Psoas muscle (tissue), 7 donors: ENCODE measurements at regions not wholly inside any gene's neighbourhood (a gene's known extent, or its start where the extent isn't known, plus 50 kb on each side); places are given as distances from the start of the nearest gene placed in this dataset.
"Not testable (repeated sequence)": the region's sequence is repeated elsewhere in the genome, so short reads cannot be mapped to it uniquely, and the experiment has no call there.

Experiments
- ATAC-seq, 4 donors: fragments of 200-7000 bp; cut with Tn5 transposase; one replicate each; pipeline ENCODE4 v1.9.1; 2020; ENCODE audit warnings: moderate library complexity in 3 of 4, mild to moderate bottlenecking in 2 of 4
- DNase-seq, 2 donors: peaks; one replicate each; pipeline ENCODE4 v3.0.0-alpha.2; 2020
- H3K27ac ChIP-seq: fragments of 200-600 bp; one replicate; pipeline ENCODE4 v1.8.0; 2022
- H3K27me3 ChIP-seq, 3 donors: fragments of 200-600 bp in 1 of 3; one replicate each; pipeline versions ENCODE4 v1.6.1 to v1.8.0; 2013 to 2022; ENCODE audit warnings: low read length in 2 of 3, mild to moderate bottlenecking in 2 of 3, moderate library complexity in 1 of 3; ENCODE audit not compliant: insufficient read depth in 3 of 3
- H3K36me3 ChIP-seq, 2 donors: fragments of 200-600 bp in 1 of 2; one replicate each; pipeline versions ENCODE4 v1.6.1 to v1.8.0; 2013 to 2022; ENCODE audit warnings: low read depth in 1 of 2, mild to moderate bottlenecking in 1 of 2, moderate library complexity in 1 of 2; ENCODE audit not compliant: insufficient read depth in 1 of 2
- H3K4me1 ChIP-seq: fragments of 200-600 bp; one replicate; pipeline ENCODE4 v1.8.0; 2022
- H3K4me3 ChIP-seq: fragments of 200-600 bp; one replicate; pipeline ENCODE4 v1.8.0; 2022; ENCODE audit warnings: mild to moderate bottlenecking
- H3K9me3 ChIP-seq: fragments of 200-600 bp; one replicate; pipeline ENCODE4 v1.8.0; 2022
- CTCF ChIP-seq: fragments of 200-600 bp; IDR thresholded peaks from one replicate; pipeline ENCODE4 v1.8.0; 2022; ENCODE audit warnings: antibody characterized with exemption
- WGBS, 3 donors: extraction: QIAGEN DNeasy Blood & Tissue Kit; methylation state at CpG; one replicate each; pipeline versions ENCODE4 v1.1.6 to v1.1.7; 2013; 5-methylcytosine and 5-hydroxymethylcytosine counted together
- intact Hi-C, 2 donors: fragments of 100-400 bp; cut with DNase I; formaldehyde crosslinking; loops; one replicate each; pipeline versions ENCODE4 v1.11.0 to v1.14.2; 2022
- donor health status: healthy with polysubstance abuse.
- donor health status: DM: no; HTN: no; CAD: no; lungs with moderate emphysema.
- donor health status: Bipolar disorder and iron deficiency.
- donor health status: healthy.
- donor health status: DM: yes; HTN: yes; CAD: no.
- donor health status: DM: no; HTN: no; CAD: no.
- donor health status: DM: yes; HTN: yes; CAD: no.

- WGBS, 3 donors, result 71 to 86% (median 74%) methylated on average over 5 of the region's 5 CpGs
- ATAC-seq (no peak), DNase-seq (no peak)
- Histone ChIP-seq H3K27me3 (peaks cover 0 to 3% (median 0%) of the 10 kb centered on the region in 3 donors), H3K4me3 (no peak overlapping the region), H3K9me3 (no peaks in the 10 kb centered on the region), H3K4me1 (no peaks in the 10 kb centered on the region), H3K27ac (no peak overlapping the region), H3K36me3 (no peaks in the 10 kb centered on the region)
- intact Hi-C loops, result no loop called here
- TF ChIP-seq CTCF, result no peak
Measured at GRCh38 chr3:31203960-31204795, 309.7 kb upstream of the GADL1 start.

- H3K27me3 ChIP-seq, ATAC-seq, H3K9me3 ChIP-seq, H3K4me3 ChIP-seq, DNase-seq, intact Hi-C loops, H3K36me3 ChIP-seq, H3K27ac ChIP-seq, H3K4me1 ChIP-seq: not testable (repeated sequence)
- 97 to 100% (median 100%) methylated on average over 4 of the region's 4 CpGs for WGBS, 3 donors
Measured at GRCh38 chr3:31204796-31205056, 310.3 kb upstream of the GADL1 start.

- no peak for DNase-seq
- no peak overlapping the region for H3K4me3 ChIP-seq
- no peaks in the 10 kb centered on the region for H3K9me3 ChIP-seq
- no peak overlapping the region for H3K27ac ChIP-seq
- intact Hi-C loops, result no loop called here
- H3K4me1 ChIP-seq, result no peaks in the 10 kb centered on the region
- no peak for TF ChIP-seq CTCF
- WGBS, 3 donors, result 89 to 90% (median 90%) methylated on average over 5 of the region's 5 CpGs
- no peaks in the 10 kb centered on the region for H3K27me3 ChIP-seq
- ATAC-seq, result no peak
- no peaks in the 10 kb centered on the region for H3K36me3 ChIP-seq
Measured at GRCh38 chr3:31210068-31210645, 315.7 kb upstream of the GADL1 start.

- intact Hi-C loops, result no loop called here
- no peak for TF ChIP-seq CTCF
- H3K27me3 ChIP-seq, result no peaks in the 10 kb centered on the region
- WGBS, 3 donors, result 76 to 83% (median 82%) methylated on average over 6 to 7 of the region's 7 CpGs
- H3K4me3 ChIP-seq, result no peak overlapping the region
- H3K9me3 ChIP-seq, result no peaks in the 10 kb centered on the region
- H3K4me1 ChIP-seq, result no peaks in the 10 kb centered on the region
- H3K27ac ChIP-seq, result no peak overlapping the region
- ATAC-seq (no peak), DNase-seq (no peak)
- H3K36me3 ChIP-seq, result no peaks in the 10 kb centered on the region
Measured at GRCh38 chr3:31213869-31214486, 318.7 kb upstream of the STT3B start.

GRCh38 chr3:31218082-31218481 lies 314.6 kb upstream of the STT3B start:
- intact Hi-C loops, result no loop called here
- TF ChIP-seq CTCF, result no peak
- Histone ChIP-seq H3K9me3 (no peaks in the 10 kb centered on the region), H3K27me3 (peaks cover 0 to 2% (median 0%) of the 10 kb centered on the region in 3 donors), H3K4me3 (no peak overlapping the region), H3K27ac (no peak overlapping the region), H3K36me3 (no peaks in the 10 kb centered on the region), H3K4me1 (no peaks in the 10 kb centered on the region)
- DNase-seq (no peak), ATAC-seq (no peak)
- WGBS, 3 donors, result 93 to 97% (median 94%) methylated on average over 3 of the region's 3 CpGs
